ENCODE measurements at regions not wholly inside any gene's neighbourhood (a gene's known extent, or its start where the extent isn't known, plus 50 kb on each side); places are given as distances from the start of the nearest gene placed in this dataset.

- no peak for DNase-seq (ENCODE audit: low read depth)
Observed at GRCh38 chr12:125683748-125684381, 618.6 kb downstream of the AACS start.

- no peak for DNase-seq (ENCODE audit: low read depth)
Observed at GRCh38 chr12:125684968-125685790, 619.9 kb downstream of the AACS start.

- DNase-seq (ENCODE audit: low read depth), result no peak
Observed at GRCh38 chr12:125685915-125686314, 620.7 kb downstream of the AACS start.

GRCh38 chr12:125687403-125687802 lies 622.2 kb downstream of the AACS start:
- no peak for DNase-seq (ENCODE audit: low read depth)

GRCh38 chr12:125687820-125688219 lies 622.6 kb downstream of the AACS start:
- DNase-seq (ENCODE audit: low read depth), result no peak

- no peak for DNase-seq (ENCODE audit: low read depth)
Observed at GRCh38 chr12:125688223-125688622, 623.0 kb downstream of the AACS start.

GRCh38 chr12:125688881-125689280 lies 623.6 kb downstream of the AACS start:
- DNase-seq (ENCODE audit: low read depth), result no peak

- no peak for DNase-seq (ENCODE audit: low read depth)
Observed at GRCh38 chr12:125689576-125690410, 624.6 kb downstream of the AACS start.

- DNase-seq (ENCODE audit: low read depth), result no peak
Observed at GRCh38 chr12:125690841-125691240, 625.6 kb downstream of the AACS start.

- no peak for DNase-seq (ENCODE audit: low read depth)
Observed at GRCh38 chr12:125696054-125696453, 630.8 kb downstream of the AACS start.

GRCh38 chr12:125704803-125705202 lies 639.6 kb downstream of the AACS start:
- DNase-seq (ENCODE audit: low read depth), result no peak

GRCh38 chr12:125720961-125721360 lies 655.7 kb downstream of the AACS start:
- DNase-seq (ENCODE audit: low read depth), result no peak

- no peak for DNase-seq (ENCODE audit: low read depth)
Observed at GRCh38 chr12:125734137-125734536, 668.9 kb downstream of the AACS start.

GRCh38 chr12:125738211-125738610 lies 673.0 kb downstream of the AACS start:
- no peak for DNase-seq (ENCODE audit: low read depth)

- no peak for DNase-seq (ENCODE audit: low read depth)
Observed at GRCh38 chr12:125742413-125742812, 677.2 kb downstream of the AACS start.

- no peak for DNase-seq (ENCODE audit: low read depth)
Observed at GRCh38 chr12:125744201-125744600, 679.0 kb downstream of the AACS start.

GRCh38 chr12:125755512-125755911 lies 690.3 kb downstream of the AACS start:
- DNase-seq (ENCODE audit: low read depth), result no peak

GRCh38 chr12:125766091-125766490 lies 700.9 kb downstream of the AACS start:
- DNase-seq (ENCODE audit: low read depth), result no peak

- DNase-seq (ENCODE audit: low read depth), result no peak
Observed at GRCh38 chr12:125772403-125772802, 707.2 kb downstream of the AACS start.

GRCh38 chr12:125773033-125773640 lies 707.9 kb downstream of the AACS start:
- no peak for DNase-seq (ENCODE audit: low read depth)

- no peak for DNase-seq (ENCODE audit: low read depth)
Observed at GRCh38 chr12:125775507-125775906, 710.3 kb downstream of the AACS start.

- no peak for DNase-seq (ENCODE audit: low read depth)
Observed at GRCh38 chr12:125776212-125776611, 711.0 kb downstream of the AACS start.

Measured in HS-27A (cell line).